HEK293T (cell line): ENCODE measurements at regions not wholly inside any gene's neighbourhood (a gene's known extent, or its start where the extent isn't known, plus 50 kb on each side); places are given as distances from the start of the nearest gene placed in this dataset.

Experiments used
- CTCF ChIA-PET: fragments of 350-600 bp; formaldehyde crosslinking; extraction: SDS; loops from one replicate; lab custom pipeline; 2021; ENCODE audit warnings: antibody characterized with exemption, inconsistent platforms; lab: Yijun Ruan, JAX
- POLR2A ChIA-PET: fragments of 350-600 bp; formaldehyde crosslinking; extraction: SDS; loops from one replicate; lab custom pipeline; 2020; ENCODE audit warnings: antibody characterized with exemption, inconsistent platforms; lab: Yijun Ruan, JAX
- DNase-seq: peaks from one replicate; pipeline ENCODE4 v3.0.0; 2012; ENCODE audit warnings: mixed read lengths; ENCODE audit errors: extremely low spot score
- ARNT ChIP-seq: fragments of 450-650 bp; IDR thresholded peaks from 2 replicates; pipeline ENCODE4 v1.6.1; 2017; ENCODE audit warnings: mild to moderate bottlenecking
- BHLHE40 ChIP-seq: fragments of 450-650 bp; IDR thresholded peaks from 2 replicates; pipeline ENCODE4 v1.6.1; 2016; ENCODE audit warnings: mild to moderate bottlenecking, moderate library complexity, borderline replicate concordance
- CTBP1 ChIP-seq: fragments of 450-650 bp; IDR thresholded peaks from 2 replicates; pipeline ENCODE4 v1.6.1; 2016; ENCODE audit warnings: borderline replicate concordance
- ELF4 ChIP-seq: fragments of 450-650 bp; IDR thresholded peaks from 2 replicates; pipeline ENCODE4 v1.6.1; 2017; ENCODE audit warnings: antibody characterized with exemption
- FOXA1 ChIP-seq: fragments of 450-650 bp; IDR thresholded peaks from 2 replicates; pipeline ENCODE4 v1.6.1; 2016; ENCODE audit warnings: mild to moderate bottlenecking
- FOXK2 ChIP-seq: fragments of 450-650 bp; IDR thresholded peaks from 2 replicates; pipeline ENCODE4 v1.6.1; 2016; ENCODE audit warnings: mild to moderate bottlenecking
- FOXM1 ChIP-seq: fragments of 450-650 bp; IDR thresholded peaks from 2 replicates; pipeline ENCODE4 v1.6.1; 2017; ENCODE audit warnings: mild to moderate bottlenecking, borderline replicate concordance
- HDGF ChIP-seq: fragments of 450-650 bp; IDR thresholded peaks from 2 replicates; pipeline ENCODE4 v1.6.1; 2017; ENCODE audit warnings: antibody characterized with exemption, borderline replicate concordance
- L3MBTL2 ChIP-seq: fragments of 450-650 bp; conservative IDR thresholded peaks from 2 replicates; pipeline ENCODE4 v1.6.1; 2016; ENCODE audit warnings: mild to moderate bottlenecking
- LEF1 ChIP-seq: fragments of 450-650 bp; IDR thresholded peaks from 2 replicates; pipeline ENCODE4 v1.6.1; 2017; ENCODE audit warnings: mild to moderate bottlenecking, borderline replicate concordance
- NFRKB ChIP-seq: fragments of 450-650 bp; IDR thresholded peaks from 2 replicates; pipeline ENCODE4 v1.6.1; 2016; ENCODE audit warnings: mild to moderate bottlenecking, moderate library complexity
- PKNOX1 ChIP-seq: fragments of 450-650 bp; IDR thresholded peaks from 2 replicates; pipeline ENCODE4 v1.6.1; 2016
- SP1 ChIP-seq: fragments of 450-650 bp; IDR thresholded peaks from 2 replicates; pipeline ENCODE4 v1.6.1; 2017
- SUZ12 ChIP-seq: fragments of 450-650 bp; IDR thresholded peaks from 2 replicates; pipeline ENCODE4 v1.6.1; 2016; ENCODE audit warnings: mild to moderate bottlenecking
- TARDBP ChIP-seq: fragments of 450-650 bp; IDR thresholded peaks from 2 replicates; pipeline ENCODE4 v1.6.1; 2016
- ZNF384 ChIP-seq: fragments of 450-650 bp; IDR thresholded peaks from 2 replicates; pipeline ENCODE4 v1.6.1; 2016

- ChIA-PET POLR2A (no interaction called here), CTCF (no interaction called here)
Observed at GRCh38 chr3:61444782-61445181, 116.6 kb upstream of the PTPRG start.

GRCh38 chr3:61445924-61446323, 115.4 kb upstream of the PTPRG start:
- no peak for DNase-seq
- ChIA-PET POLR2A (no interaction called here), CTCF (no interaction called here)
- no peak for TF ChIP-seq FOXA1

More at GRCh38 chr3:61444782-61445181, 116.6 kb upstream of the PTPRG start:
- no peak for DNase-seq
- no peak for TF ChIP-seq FOXM1
- TF ChIP-seq BHLHE40, result no peak
- no peak for TF ChIP-seq HDGF
- no peak for TF ChIP-seq ARNT
- no peak for TF ChIP-seq FOXA1
- no peak for TF ChIP-seq PKNOX1
- no peak for TF ChIP-seq L3MBTL2
- no peak for TF ChIP-seq TARDBP
- TF ChIP-seq CTBP1, result no peak
- no peak for TF ChIP-seq SUZ12
- TF ChIP-seq SP1, result no peak
- no peak for TF ChIP-seq FOXK2
- TF ChIP-seq ZNF384, result no peak
- TF ChIP-seq NFRKB, result no peak
- no peak for TF ChIP-seq ELF4
- no peak for TF ChIP-seq LEF1

DNA sequence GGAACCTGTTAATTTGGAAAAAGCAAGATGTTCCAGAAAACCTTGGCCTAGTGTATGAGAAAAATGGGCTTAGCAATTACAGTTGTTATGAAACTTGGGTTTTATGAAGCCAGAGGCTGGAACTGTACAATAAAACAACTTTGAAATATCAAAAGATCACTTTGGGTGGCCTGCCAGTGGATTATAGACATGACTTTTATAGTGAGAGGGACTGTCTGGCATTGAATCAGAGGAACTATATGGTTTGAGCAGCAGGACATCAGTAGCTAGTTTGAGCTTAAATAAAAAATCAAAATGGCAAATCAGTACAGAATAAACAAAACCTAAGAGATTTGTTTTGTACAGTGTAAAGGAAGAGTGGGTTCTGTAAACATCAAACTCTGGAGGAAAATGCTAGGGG, 115.0 kb upstream of the PTPRG start:
- TF ChIP-seq FOXK2 (no peak), SUZ12 (no peak), FOXA1 (no peak), TARDBP (no peak), NFRKB (no peak), CTBP1 (no peak), BHLHE40 (no peak), ARNT (no peak), FOXM1 (no peak), ELF4 (no peak), L3MBTL2 (no peak), ZNF384 (no peak), PKNOX1 (no peak), SP1 (no peak), LEF1 (no peak), HDGF (no peak)
- DNase-seq, result no peak
- ChIA-PET POLR2A (no interaction called here), CTCF (no interaction called here)

DNA sequence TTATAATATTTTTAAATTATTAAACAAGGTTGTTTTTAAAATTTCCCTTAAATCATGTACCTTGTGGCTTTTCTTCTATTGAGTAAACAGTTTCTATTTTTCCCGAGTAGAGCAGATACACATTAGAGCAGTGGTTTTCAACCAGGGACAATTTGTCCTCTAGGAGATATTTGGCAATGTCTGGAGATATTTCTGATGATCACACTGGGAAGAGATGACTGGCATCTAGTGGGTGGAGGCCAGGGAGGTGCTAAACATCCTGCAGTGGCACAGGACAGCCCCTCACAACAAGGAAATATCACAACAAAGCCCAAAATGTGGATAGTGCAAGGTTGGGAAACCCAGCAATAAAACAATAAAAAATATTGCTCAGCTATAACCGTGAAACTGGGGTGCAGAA, 113.0 kb upstream of the PTPRG start:
- DNase-seq, result no peak
- CTCF ChIA-PET, result no interaction called here
- TF ChIP-seq FOXK2, result no peak
- TF ChIP-seq FOXM1, result no peak
- no peak for TF ChIP-seq LEF1
- POLR2A ChIA-PET, result no interaction called here

- no peak for DNase-seq
- no peak for TF ChIP-seq ELF4
- ChIA-PET CTCF (no interaction called here), POLR2A (no interaction called here)
Observed at GRCh38 chr3:61449327-61450040, 111.9 kb upstream of the PTPRG start.

DNA sequence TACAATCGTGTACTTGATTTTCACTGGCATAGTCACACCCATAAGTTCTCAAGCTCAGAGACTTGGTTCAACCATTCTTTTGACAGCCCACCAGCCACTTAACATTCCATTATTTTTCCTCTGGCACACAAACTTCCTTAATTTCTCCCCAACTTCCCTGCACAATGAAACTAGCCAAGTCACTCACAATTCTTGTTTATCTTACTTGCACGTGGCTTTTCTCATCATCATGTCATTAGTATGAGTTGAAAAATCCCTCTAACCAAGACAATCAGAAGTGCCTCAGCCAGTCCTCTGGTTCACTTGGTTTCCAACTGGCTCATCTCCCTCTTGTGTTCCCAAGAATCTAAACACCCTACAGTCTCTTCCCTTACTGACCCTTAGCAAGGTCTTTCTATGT, 110.5 kb upstream of the PTPRG start:
- ChIA-PET CTCF (no interaction called here), POLR2A (no interaction called here)
- DNase-seq, result no peak
- TF ChIP-seq FOXA1 (no peak), L3MBTL2 (no peak), TARDBP (no peak), ARNT (no peak), HDGF (no peak), LEF1 (no peak), SUZ12 (no peak), ZNF384 (no peak), CTBP1 (no peak), FOXM1 (no peak), BHLHE40 (no peak), PKNOX1 (no peak), FOXK2 (no peak), ELF4 (no peak), NFRKB (no peak)

DNA sequence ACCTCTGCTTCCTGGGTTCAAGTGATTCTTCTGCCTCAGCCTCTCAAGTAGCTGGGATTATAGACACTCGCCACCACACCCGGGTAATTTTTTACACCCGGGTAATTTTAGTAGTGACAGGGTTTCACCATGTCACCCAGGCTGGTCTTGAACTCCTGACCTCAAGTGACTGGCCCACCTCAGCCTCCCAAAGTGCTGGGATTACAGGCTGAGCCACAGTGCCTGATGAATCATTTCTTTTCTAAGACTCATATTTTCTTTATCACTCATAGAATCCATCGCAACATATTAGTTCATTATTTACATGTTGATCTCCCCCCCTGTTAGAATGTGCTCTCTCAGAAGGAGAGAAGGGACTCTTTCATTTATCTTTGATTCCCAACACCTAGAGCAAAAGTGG, 109.5 kb upstream of the PTPRG start:
- TF ChIP-seq ELF4, result no peak
- no peak for TF ChIP-seq ARNT
- no peak for TF ChIP-seq HDGF
- no peak for TF ChIP-seq CTBP1
- TF ChIP-seq ZNF384, result no peak
- TF ChIP-seq TARDBP, result no peak
- no peak for TF ChIP-seq NFRKB
- no peak for TF ChIP-seq PKNOX1
- no peak for DNase-seq
- ChIA-PET CTCF (no interaction called here), POLR2A (no interaction called here)
